Lung (tissue), 11 donors: ENCODE measurements at regions not wholly inside any gene's neighbourhood (a gene's known extent, or its start where the extent isn't known, plus 50 kb on each side); places are given as distances from the start of the nearest gene placed in this dataset.

Experiments used
- ATAC-seq: fragments of 200-7000 bp; cut with Tn5 transposase; one replicate; pipeline ENCODE4 v1.9.1; 2020; ENCODE audit warnings: moderate number of reproducible peaks; ENCODE audit not compliant: insufficient read depth, low FRiP score
- DNase-seq, 3 donors: peaks; one replicate each; pipeline ENCODE4 v3.0.0-alpha.2; 2013 to 2017
- H3K27ac ChIP-seq, 2 donors: one replicate each; pipeline ENCODE4 v1.5.1; 2013; ENCODE audit warnings: mild to moderate bottlenecking in 2 of 2, moderate library complexity in 2 of 2, control low read depth in 1 of 2, inconsistent platforms in 1 of 2, low read depth in 1 of 2, low read length in 1 of 2
- H3K27me3 ChIP-seq, 3 donors: one replicate each; pipeline ENCODE4 v1.5.1; 2013; ENCODE audit warnings: low read length in 2 of 3; ENCODE audit not compliant: control insufficient read depth in 3 of 3, insufficient read depth in 3 of 3
- H3K36me3 ChIP-seq, 4 donors: one replicate each; pipeline ENCODE4 v1.5.1; 2013; ENCODE audit warnings: low read length in 4 of 4, mild to moderate bottlenecking in 1 of 4, moderate library complexity in 1 of 4; ENCODE audit not compliant: control insufficient read depth in 4 of 4, insufficient read depth in 4 of 4
- H3K4me1 ChIP-seq, 5 donors: one replicate each; pipeline ENCODE4 v1.5.1; 2013; ENCODE audit warnings: low read length in 5 of 5, mild to moderate bottlenecking in 2 of 5, moderate library complexity in 1 of 5; ENCODE audit not compliant: control insufficient read depth in 5 of 5, insufficient read depth in 5 of 5
- H3K4me3 ChIP-seq: one replicate; pipeline ENCODE4 v1.5.1; 2013; ENCODE audit warnings: mild to moderate bottlenecking, control low read depth, moderate library complexity
- H3K9ac ChIP-seq, 2 donors: one replicate each; pipeline ENCODE4 v1.5.1; 2013; ENCODE audit warnings: low read length in 2 of 2, control low read depth in 1 of 2; ENCODE audit not compliant: insufficient read depth in 1 of 2
- H3K9me3 ChIP-seq, 4 donors: one replicate each; pipeline ENCODE4 v1.5.1; 2013; ENCODE audit warnings: low read length in 3 of 4, mild to moderate bottlenecking in 1 of 4, moderate library complexity in 1 of 4; ENCODE audit not compliant: control insufficient read depth in 4 of 4, insufficient read depth in 3 of 4
- WGBS, 2 donors: extraction: QIAGEN DNeasy Blood & Tissue Kit; methylation state at CpG; one replicate each; pipeline ENCODE4 v1.1.7; 2013; 5-methylcytosine and 5-hydroxymethylcytosine counted together
- TF ChIP-seq, protein P1 (sequence below): IDR thresholded peaks from 2 replicates; pipeline ENCODE4 v1.5.1; 2012; ENCODE audit warnings: mild to moderate bottlenecking; ENCODE audit errors: control extremely low read depth, extremely low read depth
- donor health status: control.
- donor health status: control.
- donor health status: Bipolar disorder and iron deficiency.
- donor health status: healthy.
- donor health status: DM: yes; HTN: yes; CAD: no.

DNA sequence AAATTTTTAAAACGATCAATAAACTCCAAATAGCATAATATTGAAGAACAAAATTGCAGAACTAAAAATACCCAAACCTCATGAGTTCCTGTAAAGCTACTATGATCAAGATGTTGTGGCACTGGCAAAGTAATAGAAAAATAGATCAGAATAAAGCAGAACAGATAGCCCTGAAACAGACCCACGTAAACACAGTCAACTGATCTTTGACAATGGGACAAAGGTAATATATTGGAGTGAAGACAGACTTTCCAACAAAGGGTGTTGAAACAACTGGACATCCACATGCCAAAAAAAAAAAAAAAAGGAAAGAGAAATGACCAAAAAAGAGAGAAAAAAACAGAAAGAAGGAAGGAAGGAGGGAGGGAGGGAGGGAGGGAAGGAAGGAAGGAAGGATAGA, 138.7 kb downstream of the IRS2 start:
- DNase-seq (no peak), ATAC-seq (no peak)
- Histone ChIP-seq H3K27ac (no peak overlapping the region), H3K4me1 (peaks cover 0 to 12% (median 4%) of the 10 kb centered on the region in 5 donors), H3K36me3 (no peaks in the 10 kb centered on the region), H3K9me3 (peaks cover 0 to 4% (median 0%) of the 10 kb centered on the region in 4 donors), H3K4me3 (no peak overlapping the region), H3K9ac (no peak overlapping the region), H3K27me3 (no peaks in the 10 kb centered on the region)
- WGBS, 2 donors = 82 to 84% methylated on average over 2 of the region's 2 CpGs
- TF ChIP-seq, protein P1, sequence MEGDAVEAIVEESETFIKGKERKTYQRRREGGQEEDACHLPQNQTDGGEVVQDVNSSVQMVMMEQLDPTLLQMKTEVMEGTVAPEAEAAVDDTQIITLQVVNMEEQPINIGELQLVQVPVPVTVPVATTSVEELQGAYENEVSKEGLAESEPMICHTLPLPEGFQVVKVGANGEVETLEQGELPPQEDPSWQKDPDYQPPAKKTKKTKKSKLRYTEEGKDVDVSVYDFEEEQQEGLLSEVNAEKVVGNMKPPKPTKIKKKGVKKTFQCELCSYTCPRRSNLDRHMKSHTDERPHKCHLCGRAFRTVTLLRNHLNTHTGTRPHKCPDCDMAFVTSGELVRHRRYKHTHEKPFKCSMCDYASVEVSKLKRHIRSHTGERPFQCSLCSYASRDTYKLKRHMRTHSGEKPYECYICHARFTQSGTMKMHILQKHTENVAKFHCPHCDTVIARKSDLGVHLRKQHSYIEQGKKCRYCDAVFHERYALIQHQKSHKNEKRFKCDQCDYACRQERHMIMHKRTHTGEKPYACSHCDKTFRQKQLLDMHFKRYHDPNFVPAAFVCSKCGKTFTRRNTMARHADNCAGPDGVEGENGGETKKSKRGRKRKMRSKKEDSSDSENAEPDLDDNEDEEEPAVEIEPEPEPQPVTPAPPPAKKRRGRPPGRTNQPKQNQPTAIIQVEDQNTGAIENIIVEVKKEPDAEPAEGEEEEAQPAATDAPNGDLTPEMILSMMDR = no peak

DNA sequence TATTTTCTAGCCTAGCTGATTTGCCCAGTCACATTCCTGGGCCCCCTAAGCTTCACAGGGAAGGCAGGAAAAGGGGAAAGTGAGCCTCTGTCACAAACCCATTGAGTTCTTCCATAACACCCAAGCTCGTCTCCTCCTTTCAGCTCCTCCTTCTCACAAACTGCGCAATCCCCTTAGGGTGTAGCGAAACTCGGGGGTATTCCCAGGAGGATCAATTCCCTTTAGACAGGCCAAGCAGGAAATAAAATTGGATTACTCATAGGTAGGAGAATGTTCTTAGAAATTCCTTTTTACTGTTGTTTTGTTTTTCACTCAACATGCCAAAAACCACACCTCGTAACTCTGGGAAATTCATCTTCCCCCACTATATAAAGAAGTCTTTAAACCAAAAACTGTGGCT, 139.3 kb downstream of the IRS2 start:
- no peaks in the 10 kb centered on the region for H3K36me3 ChIP-seq
- TF ChIP-seq, protein P1 = no peak
- WGBS, 2 donors = 79 to 87% methylated on average over 5 of the region's 5 CpGs
- ATAC-seq = no peak
- H3K27ac ChIP-seq = no peak overlapping the region
- H3K9ac ChIP-seq = no peak overlapping the region
- no peak overlapping the region for H3K4me3 ChIP-seq
- DNase-seq = no peak
- H3K27me3 ChIP-seq = no peaks in the 10 kb centered on the region
- peaks cover 0 to 6% (median 3%) of the 10 kb centered on the region in 5 donors for H3K4me1 ChIP-seq
- H3K9me3 ChIP-seq = peaks cover 0 to 8% (median 0%) of the 10 kb centered on the region in 4 donors

GRCh38 chr13:109646423-109646822, 140.0 kb downstream of the IRS2 start:
- TF ChIP-seq, protein P1 = no peak
- no peaks in the 10 kb centered on the region for H3K27me3 ChIP-seq
- 88 to 92% methylated on average over 5 of the region's 5 CpGs for WGBS, 2 donors
- H3K36me3 ChIP-seq = no peaks in the 10 kb centered on the region
- H3K9me3 ChIP-seq = peaks cover 0 to 9% (median 0%) of the 10 kb centered on the region in 4 donors
- H3K4me1 ChIP-seq = peaks cover 0 to 3% (median 0%) of the 10 kb centered on the region in 5 donors
- DNase-seq (no peak), ATAC-seq (no peak)
- no peak overlapping the region for H3K4me3 ChIP-seq
- H3K9ac ChIP-seq = no peak overlapping the region
- H3K27ac ChIP-seq = no peak overlapping the region

- no peak for DNase-seq
- 72 to 77% methylated on average over 6 of the region's 6 CpGs for WGBS, 2 donors
- TF ChIP-seq, protein P1 = no peak
- peaks cover 0 to 12% (median 2%) of the 10 kb centered on the region in 4 donors for H3K9me3 ChIP-seq
- H3K27ac ChIP-seq = no peak overlapping the region
- H3K36me3 ChIP-seq = no peaks in the 10 kb centered on the region
- H3K4me1 ChIP-seq = peaks cover 0 to 3% (median 0%) of the 10 kb centered on the region in 5 donors
- H3K9ac ChIP-seq = no peak overlapping the region
- no peak overlapping the region for H3K4me3 ChIP-seq
- no peaks in the 10 kb centered on the region for H3K27me3 ChIP-seq
- ATAC-seq = no peak
Measured at GRCh38 chr13:109645831-109646230, 140.6 kb downstream of the IRS2 start.
